K562 (cell line): ENCODE measurements at regions not wholly inside any gene's neighbourhood (a gene's known extent, or its start where the extent isn't known, plus 50 kb on each side); places are given as distances from the start of the nearest gene placed in this dataset.

Experiments used
- CHCHD3 ChIP-seq: fragments of 250-450 bp; sonication (Bioruptor Pico); IDR thresholded peaks from 2 replicates; pipeline ENCODE4 v2.1.2; 2022; ENCODE audit warnings: mild to moderate bottlenecking
- CTCF ChIP-seq, 3 experiments: IDR thresholded peaks in 2 of 3; conservative IDR thresholded peaks in 1 of 3; 2 replicates each; pipeline ENCODE4 v1.5.1; 2011 to 2012; ENCODE audit warnings: low read length in 3 of 3, mild to moderate bottlenecking in 3 of 3, control low read depth in 2 of 3, improper control_type of control experiment in 1 of 3, inconsistent platforms in 1 of 3, low read depth in 1 of 3, mixed read lengths in 1 of 3, moderate library complexity in 1 of 3; ENCODE audit not compliant: insufficient read depth in 2 of 3
- GTF2A2 ChIP-seq: IDR thresholded peaks from 2 replicates; pipeline ENCODE4 v1.6.1; 2016; ENCODE audit warnings: mild to moderate bottlenecking, missing genetic modification characterization, missing compliant biosample characterization
- HCFC1 ChIP-seq: IDR thresholded peaks from 2 replicates; pipeline ENCODE4 v1.6.1; 2012; ENCODE audit warnings: low read depth, low read length, improper control_type of control experiment
- HNRNPL ChIP-seq: fragments of 200-400 bp; formaldehyde crosslinking; IDR thresholded peaks from 2 replicates; pipeline ENCODE4 v1.6.1; 2017; ENCODE audit warnings: low read depth, mild to moderate bottlenecking, low read length
- IRF2 ChIP-seq: sonication (generic); formaldehyde crosslinking; IDR thresholded peaks from 2 replicates; pipeline ENCODE4 v1.8.1; 2022; ENCODE audit warnings: mild to moderate bottlenecking, missing genetic modification reagents
- MED1 ChIP-seq: sonication (generic); formaldehyde crosslinking; IDR thresholded peaks from 2 replicates; pipeline ENCODE4 v1.8.1; 2023; ENCODE audit warnings: missing genetic modification reagents, borderline replicate concordance
- NBN ChIP-seq: fragments of 450-650 bp; IDR thresholded peaks from 2 replicates; pipeline ENCODE4 v1.6.1; 2016; ENCODE audit warnings: low read depth, mild to moderate bottlenecking
- OTX1 ChIP-seq: fragments of 450-650 bp; formaldehyde crosslinking; IDR thresholded peaks from 2 replicates; pipeline ENCODE4 v1.4.0; 2022; ENCODE audit warnings: mild to moderate bottlenecking
- POLR2A ChIP-seq: fragments of 450-650 bp; conservative IDR thresholded peaks from 2 replicates; pipeline ENCODE4 v1.6.1; 2016
- RNF2 ChIP-seq: sonication (generic); IDR thresholded peaks from 2 replicates; pipeline ENCODE4 v1.6.1; 2016
- TOE1 ChIP-seq, 2 experiments: fragments of 450-650 bp in 1 of 2; sonication (generic) in 1 of 2; formaldehyde crosslinking in 1 of 2; IDR thresholded peaks; 2 replicates each; pipeline versions ENCODE4 v1.7.1 to v1.8.0; 2016 to 2022; ENCODE audit warnings: borderline replicate concordance in 2 of 2, mild to moderate bottlenecking in 2 of 2, antibody characterized with exemption in 1 of 2, inconsistent platforms in 1 of 2, low read depth in 1 of 2, missing genetic modification reagents in 1 of 2, moderate library complexity in 1 of 2
- ZBTB49 ChIP-seq: sonication (generic); formaldehyde crosslinking; IDR thresholded peaks from 2 replicates; pipeline ENCODE4 v1.8.0; 2022; ENCODE audit warnings: missing genetic modification reagents, mild to moderate bottlenecking, borderline replicate concordance
- ZBTB7A ChIP-seq: IDR thresholded peaks from 2 replicates; pipeline ENCODE4 v1.6.1; 2011; ENCODE audit warnings: low read depth, mild to moderate bottlenecking, low read length, moderate library complexity, borderline replicate concordance; ENCODE audit not compliant: control insufficient read depth

- TF ChIP-seq ZBTB49 (CRISPR knock-in tag) (no peak), MED1 (CRISPR knock-in tag) (no peak), IRF2 (CRISPR knock-in tag) (no peak), CHCHD3 (CRISPR knock-in tag) (no peak), HNRNPL (no peak), GTF2A2 (tag) (no peak), CTCF (IDR thresholded peaks at IDR 0.05 in 2 of 3, conservative IDR thresholded peaks at IDR 0.05 in 1 of 3; ENCODE audit: insufficient read depth in 2 of 3, low read depth in 1 of 3, low read length in 3 of 3) (no peak), POLR2A (no peak), TOE1 (IDR thresholded peaks at IDR 0.05; ENCODE audit: borderline replicate concordance) (no peak), TOE1 (CRISPR knock-in tag; IDR thresholded peaks at IDR 0.05; ENCODE audit: borderline replicate concordance, low read depth) (no peak), NBN (no peak), HCFC1 (no peak), ZBTB7A (no peak), OTX1 (CRISPR knock-in tag) (no peak), RNF2 (no peak)
Observed at GRCh38 chr13:74066937-74067336, 67.3 kb downstream of the KLF12 start.
